ENCODE measurements at regions not wholly inside any gene's neighbourhood (a gene's known extent, or its start where the extent isn't known, plus 50 kb on each side); places are given as distances from the start of the nearest gene placed in this dataset.
A peak's percentile ranks its signal among the peaks of the same experiment; 100 is the strongest.

- no peak for FAIRE-seq
Measured at GRCh38 chr5:68490406-68490805, 274.9 kb downstream of the PIK3R1 start.

- FAIRE-seq: no peak
Measured at GRCh38 chr5:68494771-68495170, 279.2 kb downstream of the PIK3R1 start.

GRCh38 chr5:68499987-68500386, 284.4 kb downstream of the PIK3R1 start:
- no peak for FAIRE-seq

GRCh38 chr5:68500813-68501212, 285.3 kb downstream of the PIK3R1 start:
- FAIRE-seq: no peak

GRCh38 chr5:68502531-68502930, 287.0 kb downstream of the PIK3R1 start:
- no peak for FAIRE-seq

GRCh38 chr5:68504306-68504705, 288.8 kb downstream of the PIK3R1 start:
- FAIRE-seq: no peak

- no peak for FAIRE-seq
Measured at GRCh38 chr5:68505917-68506860, 290.6 kb downstream of the PIK3R1 start.

- no peak for FAIRE-seq
Measured at GRCh38 chr5:68515514-68515913, 300.0 kb downstream of the PIK3R1 start.

GRCh38 chr5:68518286-68518685, 302.7 kb downstream of the PIK3R1 start:
- no peak for FAIRE-seq

- no peak for FAIRE-seq
Measured at GRCh38 chr5:68519143-68519542, 303.6 kb downstream of the PIK3R1 start.

GRCh38 chr5:68521776-68522175, 306.2 kb downstream of the PIK3R1 start:
- FAIRE-seq: no peak

GRCh38 chr5:68522863-68523262, 307.3 kb downstream of the PIK3R1 start:
- no peak for FAIRE-seq

GRCh38 chr5:68528821-68529273, 313.3 kb downstream of the PIK3R1 start:
- FAIRE-seq: no peak

GRCh38 chr5:68529581-68529980, 314.0 kb downstream of the PIK3R1 start:
- FAIRE-seq: no peak

GRCh38 chr5:68531970-68532369, 316.4 kb downstream of the PIK3R1 start:
- no peak for FAIRE-seq

- no peak for FAIRE-seq
Measured at GRCh38 chr5:68533051-68533450, 317.5 kb downstream of the PIK3R1 start.

- FAIRE-seq: no peak
Measured at GRCh38 chr5:68533571-68534084, 318.1 kb downstream of the PIK3R1 start.

GRCh38 chr5:68534131-68534940, 318.8 kb downstream of the PIK3R1 start:
- FAIRE-seq: no peak

- no peak for FAIRE-seq
Measured at GRCh38 chr5:68534956-68535520, 319.5 kb downstream of the PIK3R1 start.

GRCh38 chr5:68538814-68539420, 323.4 kb downstream of the PIK3R1 start:
- FAIRE-seq: no peak

GRCh38 chr5:68540798-68541590, 325.4 kb downstream of the PIK3R1 start:
- FAIRE-seq: peak; percentile 33

- FAIRE-seq: no peak
Measured at GRCh38 chr5:68542207-68542606, 326.7 kb downstream of the PIK3R1 start.
